Epithelial cell of proximal tubule (primary cell): ENCODE measurements at regions not wholly inside any gene's neighbourhood (a gene's known extent, or its start where the extent isn't known, plus 50 kb on each side); places are given as distances from the start of the nearest gene placed in this dataset.
"Not testable (repeated sequence)": the region's sequence is repeated elsewhere in the genome, so short reads cannot be mapped to it uniquely, and the experiment has no call there.

Experiments
- DNase-seq: peaks from one replicate; pipeline ENCODE4 v3.0.0-alpha.2; 2011; ENCODE audit warnings: low read depth
- H3K4me3 ChIP-seq: 2 replicates; pipeline ENCODE4 v1.5.1; 2011; ENCODE audit warnings: low read depth, mild to moderate bottlenecking, low read length
- TF ChIP-seq, protein P1 (sequence below): conservative IDR thresholded peaks from 2 replicates; pipeline ENCODE4 v1.5.1; 2012; ENCODE audit warnings: low read depth, mild to moderate bottlenecking, low read length

DNA sequence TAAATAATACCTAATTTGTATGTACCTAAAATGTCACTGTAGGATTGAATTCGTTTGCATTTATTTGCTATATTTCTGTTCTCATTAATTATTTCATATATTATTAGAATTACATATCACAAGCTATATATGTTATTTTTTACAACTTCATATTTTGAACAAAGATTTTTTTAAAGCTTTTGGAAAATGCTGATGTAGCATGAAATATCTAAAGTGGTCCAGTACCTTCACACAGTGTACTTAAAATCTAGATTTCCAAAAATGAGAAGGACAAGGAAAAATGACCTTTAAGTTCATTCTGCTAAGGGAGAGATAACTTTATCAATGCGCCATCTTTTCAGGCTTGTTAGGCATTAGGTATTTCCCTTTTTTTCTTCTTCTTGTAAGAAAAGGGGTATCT lies 71.8 kb downstream of the LARP7 start:
- DNase-seq = no peak
- H3K4me3 ChIP-seq = no peak overlapping the region
- TF ChIP-seq, protein P1, sequence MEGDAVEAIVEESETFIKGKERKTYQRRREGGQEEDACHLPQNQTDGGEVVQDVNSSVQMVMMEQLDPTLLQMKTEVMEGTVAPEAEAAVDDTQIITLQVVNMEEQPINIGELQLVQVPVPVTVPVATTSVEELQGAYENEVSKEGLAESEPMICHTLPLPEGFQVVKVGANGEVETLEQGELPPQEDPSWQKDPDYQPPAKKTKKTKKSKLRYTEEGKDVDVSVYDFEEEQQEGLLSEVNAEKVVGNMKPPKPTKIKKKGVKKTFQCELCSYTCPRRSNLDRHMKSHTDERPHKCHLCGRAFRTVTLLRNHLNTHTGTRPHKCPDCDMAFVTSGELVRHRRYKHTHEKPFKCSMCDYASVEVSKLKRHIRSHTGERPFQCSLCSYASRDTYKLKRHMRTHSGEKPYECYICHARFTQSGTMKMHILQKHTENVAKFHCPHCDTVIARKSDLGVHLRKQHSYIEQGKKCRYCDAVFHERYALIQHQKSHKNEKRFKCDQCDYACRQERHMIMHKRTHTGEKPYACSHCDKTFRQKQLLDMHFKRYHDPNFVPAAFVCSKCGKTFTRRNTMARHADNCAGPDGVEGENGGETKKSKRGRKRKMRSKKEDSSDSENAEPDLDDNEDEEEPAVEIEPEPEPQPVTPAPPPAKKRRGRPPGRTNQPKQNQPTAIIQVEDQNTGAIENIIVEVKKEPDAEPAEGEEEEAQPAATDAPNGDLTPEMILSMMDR = no peak

- H3K4me3 ChIP-seq = no peak overlapping the region
- TF ChIP-seq, protein P1 = no peak
- no peak for DNase-seq
Measured at GRCh38 chr4:112714922-112715901, 78.3 kb downstream of the LARP7 start.

DNA sequence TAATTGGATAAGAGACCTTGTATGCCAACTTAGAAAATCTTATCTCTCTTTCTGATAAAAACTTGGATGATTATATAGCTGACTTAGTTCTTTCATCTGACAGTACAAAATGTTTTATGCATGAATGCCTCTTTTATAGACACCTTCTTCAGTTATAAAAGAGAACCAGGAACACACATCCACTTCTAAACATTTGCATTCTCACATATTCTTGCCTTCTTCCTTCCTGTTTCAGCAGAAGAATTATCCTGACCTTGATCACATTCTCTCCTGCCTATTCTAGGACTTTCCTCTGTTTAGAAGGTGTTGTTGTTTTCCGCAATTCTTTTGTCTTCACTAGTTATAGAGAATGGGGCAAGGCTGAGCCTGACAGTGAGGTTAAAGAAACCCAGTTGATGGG lies 80.9 kb downstream of the LARP7 start:
- TF ChIP-seq, protein P1 = no peak
- no peak overlapping the region for H3K4me3 ChIP-seq
- DNase-seq = no peak

GRCh38 chr4:112721627-112722026 lies 84.7 kb downstream of the LARP7 start:
- no peak for DNase-seq
- TF ChIP-seq, protein P1 = no peak

DNA sequence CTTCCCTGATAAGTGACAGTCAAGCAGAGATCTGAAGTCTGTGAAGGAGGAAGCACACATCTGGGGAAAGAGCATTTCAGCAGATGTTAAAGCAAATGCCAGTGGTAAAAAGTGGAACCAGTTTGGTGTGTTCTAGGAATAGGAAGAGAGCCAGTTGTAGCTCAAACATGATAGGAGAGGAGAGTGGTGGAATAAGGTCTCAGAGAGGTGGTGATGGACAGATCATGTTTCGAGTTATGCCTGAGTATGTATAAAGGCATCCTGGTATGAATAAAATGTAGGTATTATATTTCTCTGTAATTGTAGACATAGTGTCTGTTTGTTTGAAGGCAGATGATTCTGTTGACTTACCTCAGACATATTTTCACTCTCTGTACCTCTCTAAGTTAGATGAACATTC lies 89.1 kb downstream of the LARP7 start:
- H3K4me3 ChIP-seq = no peak overlapping the region
- no peak for DNase-seq
- TF ChIP-seq, protein P1 = no peak

More at GRCh38 chr4:112721627-112722026, 84.7 kb downstream of the LARP7 start:
- no peak overlapping the region for H3K4me3 ChIP-seq

- H3K4me3 ChIP-seq, DNase-seq: not testable (repeated sequence)
Measured at GRCh38 chr4:112727728-112728127, 90.8 kb downstream of the LARP7 start.

- H3K4me3 ChIP-seq = no peak overlapping the region
- TF ChIP-seq, protein P1 = no peak
- no peak for DNase-seq
Measured at GRCh38 chr4:112731715-112732114, 94.8 kb downstream of the LARP7 start.
